ENCODE measurements at regions not wholly inside any gene's neighbourhood (a gene's known extent, or its start where the extent isn't known, plus 50 kb on each side); places are given as distances from the start of the nearest gene placed in this dataset.

GRCh38 chr16:6143020-6143419, 1045.4 kb upstream of the EEF2KMT start:
- Histone ChIP-seq H3K9me3 (ENCODE audit: control insufficient read depth, insufficient read depth, low read length) (no peaks in the 10 kb centered on the region), H3K4me1 (ENCODE audit: control insufficient read depth, low read length) (no peaks in the 10 kb centered on the region), H3K79me2 (ENCODE audit: control insufficient read depth, low read length) (no peaks in the 10 kb centered on the region), H3K36me3 (ENCODE audit: control insufficient read depth, low read length) (no peaks in the 10 kb centered on the region), H3K27me3 (ENCODE audit: control insufficient read depth, low read length) (no peaks in the 10 kb centered on the region), H4K20me1 (ENCODE audit: control insufficient read depth, insufficient read depth, low read depth, low read length) (no peaks in the 10 kb centered on the region), H3K4me3 (ENCODE audit: low read length) (no peak overlapping the region), H3K4me2 (ENCODE audit: low read length) (no peak overlapping the region), H3K9me2 (replicated peaks; ENCODE audit: control insufficient read depth, low read length) (no peaks in the 10 kb centered on the region), H3F3A (ENCODE audit: control insufficient read depth, insufficient read depth) (no peaks in the 10 kb centered on the region), H3K27ac (ENCODE audit: low read depth, low read length) (no peak overlapping the region)
- TF ChIP-seq EZH2phosphoT487 (IDR thresholded peaks at IDR 0.05; ENCODE audit: borderline replicate concordance, low read length), result no peak
- TF ChIP-seq, protein P1, sequence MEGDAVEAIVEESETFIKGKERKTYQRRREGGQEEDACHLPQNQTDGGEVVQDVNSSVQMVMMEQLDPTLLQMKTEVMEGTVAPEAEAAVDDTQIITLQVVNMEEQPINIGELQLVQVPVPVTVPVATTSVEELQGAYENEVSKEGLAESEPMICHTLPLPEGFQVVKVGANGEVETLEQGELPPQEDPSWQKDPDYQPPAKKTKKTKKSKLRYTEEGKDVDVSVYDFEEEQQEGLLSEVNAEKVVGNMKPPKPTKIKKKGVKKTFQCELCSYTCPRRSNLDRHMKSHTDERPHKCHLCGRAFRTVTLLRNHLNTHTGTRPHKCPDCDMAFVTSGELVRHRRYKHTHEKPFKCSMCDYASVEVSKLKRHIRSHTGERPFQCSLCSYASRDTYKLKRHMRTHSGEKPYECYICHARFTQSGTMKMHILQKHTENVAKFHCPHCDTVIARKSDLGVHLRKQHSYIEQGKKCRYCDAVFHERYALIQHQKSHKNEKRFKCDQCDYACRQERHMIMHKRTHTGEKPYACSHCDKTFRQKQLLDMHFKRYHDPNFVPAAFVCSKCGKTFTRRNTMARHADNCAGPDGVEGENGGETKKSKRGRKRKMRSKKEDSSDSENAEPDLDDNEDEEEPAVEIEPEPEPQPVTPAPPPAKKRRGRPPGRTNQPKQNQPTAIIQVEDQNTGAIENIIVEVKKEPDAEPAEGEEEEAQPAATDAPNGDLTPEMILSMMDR (IDR thresholded peaks at IDR 0.05; ENCODE audit: low read depth, low read length, poor library complexity, severe bottlenecking), result no peak

DNA sequence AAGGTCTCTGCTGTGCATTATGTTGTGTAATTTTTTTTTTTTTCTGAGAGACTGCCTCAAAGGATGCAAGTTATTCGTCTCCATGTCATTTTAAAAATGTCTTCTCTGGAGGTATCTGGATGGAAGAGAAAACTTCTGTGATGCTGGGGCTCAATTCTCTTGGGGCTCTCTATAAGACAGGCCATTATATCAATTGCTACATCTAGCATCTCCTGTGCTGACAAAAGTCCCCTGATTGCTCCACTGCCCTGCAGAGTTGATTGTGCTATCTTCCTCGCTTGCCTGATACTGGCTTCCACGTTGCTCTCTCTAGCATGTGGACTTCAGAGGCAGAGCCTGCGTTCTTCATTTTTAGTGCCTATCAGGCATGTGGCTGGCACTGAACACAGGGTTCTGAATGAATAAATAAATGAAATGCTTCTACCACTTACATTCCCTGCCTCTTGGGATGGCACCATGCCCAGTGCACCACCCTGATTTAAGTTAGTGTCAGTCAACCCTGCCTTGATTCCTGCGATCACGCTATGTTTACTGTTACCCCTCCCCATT, 1035.5 kb upstream of the EEF2KMT start:
- H3K79me2 ChIP-seq (ENCODE audit: control insufficient read depth, low read length), result no peaks in the 10 kb centered on the region
- no peaks in the 10 kb centered on the region for H3K27me3 ChIP-seq (ENCODE audit: control insufficient read depth, low read length)
- no peaks in the 10 kb centered on the region for H3K9me2 ChIP-seq (replicated peaks; ENCODE audit: control insufficient read depth, low read length)
- no peaks in the 10 kb centered on the region for H4K20me1 ChIP-seq (ENCODE audit: control insufficient read depth, insufficient read depth, low read depth, low read length)
- no peak overlapping the region for H3K27ac ChIP-seq (ENCODE audit: low read depth, low read length)
- no peaks in the 10 kb centered on the region for H3K9me3 ChIP-seq (ENCODE audit: control insufficient read depth, insufficient read depth, low read length)
- no peak overlapping the region for H3K4me2 ChIP-seq (ENCODE audit: low read length)
- no peaks in the 10 kb centered on the region for H3F3A ChIP-seq (ENCODE audit: control insufficient read depth, insufficient read depth)
- no peaks in the 10 kb centered on the region for H3K4me1 ChIP-seq (ENCODE audit: control insufficient read depth, low read length)
- TF ChIP-seq, protein P1 (IDR thresholded peaks at IDR 0.05; ENCODE audit: low read depth, low read length, poor library complexity, severe bottlenecking), result no peak
- TF ChIP-seq EZH2phosphoT487 (IDR thresholded peaks at IDR 0.05; ENCODE audit: borderline replicate concordance, low read length), result no peak
- H3K36me3 ChIP-seq (ENCODE audit: control insufficient read depth, low read length), result no peaks in the 10 kb centered on the region
- no peak overlapping the region for H3K4me3 ChIP-seq (ENCODE audit: low read length)

DNA sequence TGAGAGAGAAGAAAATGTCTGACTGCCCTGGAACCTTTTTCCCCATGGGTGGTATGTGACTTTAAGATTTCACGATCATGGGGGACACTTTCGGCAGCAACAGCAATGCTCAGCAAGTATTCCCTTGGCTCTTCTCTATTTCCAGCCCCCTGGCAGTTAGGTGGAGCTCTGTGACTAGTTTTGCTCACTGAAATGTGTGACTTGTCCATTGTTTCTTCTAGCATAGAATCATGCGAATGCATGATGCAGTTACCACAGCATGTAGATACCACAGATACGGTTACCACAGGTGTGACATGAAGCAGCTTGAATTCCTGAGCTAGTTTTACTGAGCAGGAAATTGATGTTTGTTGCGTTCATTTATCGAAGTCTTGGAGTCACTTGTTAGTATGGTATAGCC, 1034.5 kb upstream of the EEF2KMT start:
- Histone ChIP-seq H3F3A (ENCODE audit: control insufficient read depth, insufficient read depth) (no peaks in the 10 kb centered on the region), H3K27ac (ENCODE audit: low read depth, low read length) (no peak overlapping the region), H3K9me3 (ENCODE audit: control insufficient read depth, insufficient read depth, low read length) (no peaks in the 10 kb centered on the region), H3K9me2 (replicated peaks; ENCODE audit: control insufficient read depth, low read length) (no peaks in the 10 kb centered on the region), H3K79me2 (ENCODE audit: control insufficient read depth, low read length) (no peaks in the 10 kb centered on the region), H3K4me2 (ENCODE audit: low read length) (no peak overlapping the region), H3K36me3 (ENCODE audit: control insufficient read depth, low read length) (no peaks in the 10 kb centered on the region), H4K20me1 (ENCODE audit: control insufficient read depth, insufficient read depth, low read depth, low read length) (no peaks in the 10 kb centered on the region), H3K27me3 (ENCODE audit: control insufficient read depth, low read length) (no peaks in the 10 kb centered on the region), H3K4me1 (ENCODE audit: control insufficient read depth, low read length) (no peaks in the 10 kb centered on the region), H3K4me3 (ENCODE audit: low read length) (no peak overlapping the region)
- no peak for TF ChIP-seq EZH2phosphoT487 (IDR thresholded peaks at IDR 0.05; ENCODE audit: borderline replicate concordance, low read length)
- TF ChIP-seq, protein P1 (IDR thresholded peaks at IDR 0.05; ENCODE audit: low read depth, low read length, poor library complexity, severe bottlenecking), result no peak
